NCI-H1105 treated with DMSO at 0.1 percent for 48 hours (cell line): ENCODE measurements at regions not wholly inside any gene's neighbourhood (a gene's known extent, or its start where the extent isn't known, plus 50 kb on each side); places are given as distances from the start of the nearest gene placed in this dataset.
"Not testable (repeated sequence)": the region's sequence is repeated elsewhere in the genome, so short reads cannot be mapped to it uniquely, and the experiment has no call there.

Experiments
- DNase-seq: peaks from one replicate; lab custom pipeline; 2025; lab: John Stamatoyannopoulos, UW

GRCh38 chr9:97248252-97248651, 59.2 kb upstream of the CCDC180 start:
- DNase-seq: not testable (repeated sequence)

- DNase-seq: no peak
Measured at GRCh38 chr9:97243606-97244005, 63.9 kb upstream of the CCDC180 start.

GRCh38 chr9:97241430-97241829, 66.0 kb upstream of the CCDC180 start:
- not testable (repeated sequence) for DNase-seq

GRCh38 chr9:97237951-97238889, 69.2 kb upstream of the CCDC180 start:
- peak; percentile 80 for DNase-seq

GRCh38 chr9:97237311-97237786, 70.1 kb upstream of the CCDC180 start:
- no peak for DNase-seq

GRCh38 chr9:97233009-97233400, 74.5 kb upstream of the CCDC180 start:
- not testable (repeated sequence) for DNase-seq

- DNase-seq: not testable (repeated sequence)
Measured at GRCh38 chr9:97232060-97233008, 75.1 kb upstream of the CCDC180 start.

GRCh38 chr9:97222393-97222792, 85.1 kb upstream of the CCDC180 start:
- DNase-seq: peak; percentile 23

GRCh38 chr9:97221478-97222355, 85.7 kb upstream of the CCDC180 start:
- DNase-seq: peak; percentile 33

- no peak for DNase-seq
Measured at GRCh38 chr9:97220894-97221477, 86.5 kb upstream of the CCDC180 start.

GRCh38 chr9:97220396-97220795, 87.1 kb upstream of the CCDC180 start:
- DNase-seq: not testable (repeated sequence)

- not testable (repeated sequence) for DNase-seq
Measured at GRCh38 chr9:97219443-97220140, 87.9 kb upstream of the CCDC180 start.

- DNase-seq: not testable (repeated sequence)
Measured at GRCh38 chr9:97215127-97215526, 92.3 kb upstream of the CCDC180 start.

- not testable (repeated sequence) for DNase-seq
Measured at GRCh38 chr9:97214556-97214955, 92.9 kb upstream of the CCDC180 start.

- DNase-seq: not testable (repeated sequence)
Measured at GRCh38 chr9:97199683-97200082, 107.8 kb upstream of the CCDC180 start.

GRCh38 chr9:97193767-97194166, 113.7 kb upstream of the CCDC180 start:
- not testable (repeated sequence) for DNase-seq

- DNase-seq: no peak
Measured at GRCh38 chr9:97188545-97188944, 118.9 kb upstream of the CCDC180 start.

- not testable (repeated sequence) for DNase-seq
Measured at GRCh38 chr9:97187706-97188105, 119.8 kb upstream of the CCDC180 start.

- DNase-seq: no peak
Measured at GRCh38 chr9:97186493-97186892, 121.0 kb upstream of the CCDC180 start.

GRCh38 chr9:97182532-97182931, 124.9 kb upstream of the CCDC180 start:
- not testable (repeated sequence) for DNase-seq
